Inflammatory macrophage treated with lipopolysaccharide for 1 hour (primary cell): ENCODE measurements at regions not wholly inside any gene's neighbourhood (a gene's known extent, or its start where the extent isn't known, plus 50 kb on each side); places are given as distances from the start of the nearest gene placed in this dataset.

ENCODE experiments used
- DNase-seq, 2 donors: peaks; one replicate each; pipeline ENCODE4 v3.0.0-alpha.2; 2020 to 2022

GRCh38 chr13:53901593-53901992 is 873.0 kb downstream of the OLFM4 start:
- no peak for DNase-seq

- no peak for DNase-seq
These were observed 879.3 kb downstream of the OLFM4 start for GRCh38 chr13:53907891-53908290.

GRCh38 chr13:53920916-53921315 is 892.3 kb downstream of the OLFM4 start:
- no peak for DNase-seq

- no peak for DNase-seq
These were observed 892.9 kb downstream of the OLFM4 start for GRCh38 chr13:53921473-53921872.

GRCh38 chr13:53941588-53942190 is 913.1 kb downstream of the OLFM4 start:
- no peak for DNase-seq

GRCh38 chr13:53946500-53946899 is 917.9 kb downstream of the OLFM4 start:
- DNase-seq = no peak

GRCh38 chr13:53953183-53953582 is 924.6 kb downstream of the OLFM4 start:
- no peak for DNase-seq
